Ovary (tissue), 3 donors: ENCODE measurements at regions not wholly inside any gene's neighbourhood (a gene's known extent, or its start where the extent isn't known, plus 50 kb on each side); places are given as distances from the start of the nearest gene placed in this dataset.

Source experiments
- CTCF ChIP-seq, 3 donors: fragments of 450-650 bp in 2 of 3; fragments of 200-600 bp in 1 of 3; IDR thresholded peaks; one replicate each; pipeline versions ENCODE4 v1.5.1 to v1.8.0; 2016 to 2022; ENCODE audit warnings: antibody characterized with exemption in 3 of 3, mild to moderate bottlenecking in 1 of 3
- EP300 ChIP-seq: sonication (generic); formaldehyde crosslinking; IDR thresholded peaks from one replicate; pipeline ENCODE4 v1.6.1; 2017; ENCODE audit warnings: antibody characterized with exemption
- POLR2A ChIP-seq: fragments of 450-650 bp; IDR thresholded peaks from one replicate; pipeline ENCODE4 v1.6.1; 2017; ENCODE audit warnings: antibody characterized with exemption, mild to moderate bottlenecking, moderate library complexity
- donor health status: DM: no; HTN: no; CAD: no.

- no peak for TF ChIP-seq CTCF (IDR thresholded peaks at IDR 0.05)
- TF ChIP-seq POLR2A = no peak
- TF ChIP-seq EP300 = no peak
Measured at GRCh38 chr20:7798176-7798575, 142.1 kb downstream of the HAO1 start.
